HepG2 (cell line): ENCODE measurements at regions not wholly inside any gene's neighbourhood (a gene's known extent, or its start where the extent isn't known, plus 50 kb on each side); places are given as distances from the start of the nearest gene placed in this dataset.

Experiments used
- BRD4 ChIP-seq: sonication (generic); formaldehyde crosslinking; IDR thresholded peaks from 2 replicates; pipeline ENCODE4 v1.4.0; 2020; ENCODE audit warnings: missing genetic modification reagents
- ZNF235 ChIP-seq: sonication (generic); formaldehyde crosslinking; IDR thresholded peaks from 2 replicates; pipeline ENCODE4 v1.8.1; 2023; ENCODE audit warnings: mild to moderate bottlenecking, missing genetic modification reagents, borderline replicate concordance
- ZNF460 ChIP-seq: sonication (generic); formaldehyde crosslinking; IDR thresholded peaks from 2 replicates; pipeline ENCODE4 v1.5.1; 2020; ENCODE audit warnings: missing genetic modification reagents, mild to moderate bottlenecking, borderline replicate concordance
- ZNF484 ChIP-seq: sonication (generic); formaldehyde crosslinking; IDR thresholded peaks from 2 replicates; pipeline ENCODE4 v1.5.1; 2020; ENCODE audit warnings: mild to moderate bottlenecking, low read depth, missing genetic modification reagents, borderline replicate concordance
- TF ChIP-seq, protein P1 (sequence below): sonication (generic); formaldehyde crosslinking; IDR thresholded peaks from 2 replicates; pipeline ENCODE4 v1.4.0; 2020; ENCODE audit warnings: missing genetic modification reagents, borderline replicate concordance
- TF ChIP-seq, protein P2 (sequence below): sonication (generic); formaldehyde crosslinking; IDR thresholded peaks from one replicate; pipeline ENCODE4 v1.5.1; 2020; ENCODE audit warnings: mild to moderate bottlenecking, missing genetic modification reagents; ENCODE audit errors: not compliant biosample characterization
- TF ChIP-seq, protein P3 (sequence below): sonication (generic); formaldehyde crosslinking; IDR thresholded peaks from 2 replicates; pipeline ENCODE4 v1.8.1; 2023; ENCODE audit warnings: missing genetic modification reagents, mild to moderate bottlenecking, borderline replicate concordance
- TF ChIP-seq, protein P4 (sequence below): IDR thresholded peaks from 2 replicates; pipeline ENCODE4 v1.6.1; 2016; ENCODE audit warnings: missing biosample characterization, missing genetic modification reagents, low read depth
- TF ChIP-seq, protein P5 (sequence below): IDR thresholded peaks from 2 replicates; pipeline ENCODE4 v1.6.1; 2016; ENCODE audit warnings: low read depth, control low read depth
- TF ChIP-seq, protein P6 (sequence below): sonication (generic); formaldehyde crosslinking; conservative IDR thresholded peaks from 2 replicates; pipeline ENCODE4 v1.4.0; 2020; ENCODE audit warnings: missing genetic modification reagents

DNA sequence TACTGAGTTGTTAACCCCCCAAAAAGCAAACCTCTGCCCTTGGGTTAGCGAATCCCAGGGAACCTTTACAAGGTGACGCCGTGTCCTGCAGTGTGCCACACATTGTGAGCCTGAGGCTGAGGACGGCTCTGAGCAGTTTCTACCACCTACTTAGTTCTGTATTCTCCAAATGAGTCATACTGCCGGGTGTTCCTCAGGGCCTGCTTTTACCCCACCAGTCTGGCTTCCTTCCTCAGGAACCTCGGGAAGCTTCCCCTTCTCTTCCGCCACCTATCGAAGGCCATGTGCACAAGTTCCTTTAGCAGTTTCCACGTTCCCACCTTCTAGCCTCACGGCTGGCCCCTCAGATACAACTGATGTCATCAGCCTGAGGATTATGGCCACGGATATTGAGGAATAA is 384.0 kb upstream of the TPM1 start (continued):
- TF ChIP-seq, protein P1, sequence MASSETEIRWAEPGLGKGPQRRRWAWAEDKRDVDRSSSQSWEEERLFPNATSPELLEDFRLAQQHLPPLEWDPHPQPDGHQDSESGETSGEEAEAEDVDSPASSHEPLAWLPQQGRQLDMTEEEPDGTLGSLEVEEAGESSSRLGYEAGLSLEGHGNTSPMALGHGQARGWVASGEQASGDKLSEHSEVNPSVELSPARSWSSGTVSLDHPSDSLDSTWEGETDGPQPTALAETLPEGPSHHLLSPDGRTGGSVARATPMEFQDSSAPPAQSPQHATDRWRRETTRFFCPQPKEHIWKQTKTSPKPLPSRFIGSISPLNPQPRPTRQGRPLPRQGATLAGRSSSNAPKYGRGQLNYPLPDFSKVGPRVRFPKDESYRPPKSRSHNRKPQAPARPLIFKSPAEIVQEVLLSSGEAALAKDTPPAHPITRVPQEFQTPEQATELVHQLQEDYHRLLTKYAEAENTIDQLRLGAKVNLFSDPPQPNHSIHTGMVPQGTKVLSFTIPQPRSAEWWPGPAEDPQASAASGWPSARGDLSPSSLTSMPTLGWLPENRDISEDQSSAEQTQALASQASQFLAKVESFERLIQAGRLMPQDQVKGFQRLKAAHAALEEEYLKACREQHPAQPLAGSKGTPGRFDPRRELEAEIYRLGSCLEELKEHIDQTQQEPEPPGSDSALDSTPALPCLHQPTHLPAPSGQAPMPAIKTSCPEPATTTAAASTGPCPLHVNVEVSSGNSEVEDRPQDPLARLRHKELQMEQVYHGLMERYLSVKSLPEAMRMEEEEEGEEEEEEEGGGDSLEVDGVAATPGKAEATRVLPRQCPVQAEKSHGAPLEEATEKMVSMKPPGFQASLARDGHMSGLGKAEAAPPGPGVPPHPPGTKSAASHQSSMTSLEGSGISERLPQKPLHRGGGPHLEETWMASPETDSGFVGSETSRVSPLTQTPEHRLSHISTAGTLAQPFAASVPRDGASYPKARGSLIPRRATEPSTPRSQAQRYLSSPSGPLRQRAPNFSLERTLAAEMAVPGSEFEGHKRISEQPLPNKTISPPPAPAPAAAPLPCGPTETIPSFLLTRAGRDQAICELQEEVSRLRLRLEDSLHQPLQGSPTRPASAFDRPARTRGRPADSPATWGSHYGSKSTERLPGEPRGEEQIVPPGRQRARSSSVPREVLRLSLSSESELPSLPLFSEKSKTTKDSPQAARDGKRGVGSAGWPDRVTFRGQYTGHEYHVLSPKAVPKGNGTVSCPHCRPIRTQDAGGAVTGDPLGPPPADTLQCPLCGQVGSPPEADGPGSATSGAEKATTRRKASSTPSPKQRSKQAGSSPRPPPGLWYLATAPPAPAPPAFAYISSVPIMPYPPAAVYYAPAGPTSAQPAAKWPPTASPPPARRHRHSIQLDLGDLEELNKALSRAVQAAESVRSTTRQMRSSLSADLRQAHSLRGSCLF: no peak
- TF ChIP-seq, protein P2, sequence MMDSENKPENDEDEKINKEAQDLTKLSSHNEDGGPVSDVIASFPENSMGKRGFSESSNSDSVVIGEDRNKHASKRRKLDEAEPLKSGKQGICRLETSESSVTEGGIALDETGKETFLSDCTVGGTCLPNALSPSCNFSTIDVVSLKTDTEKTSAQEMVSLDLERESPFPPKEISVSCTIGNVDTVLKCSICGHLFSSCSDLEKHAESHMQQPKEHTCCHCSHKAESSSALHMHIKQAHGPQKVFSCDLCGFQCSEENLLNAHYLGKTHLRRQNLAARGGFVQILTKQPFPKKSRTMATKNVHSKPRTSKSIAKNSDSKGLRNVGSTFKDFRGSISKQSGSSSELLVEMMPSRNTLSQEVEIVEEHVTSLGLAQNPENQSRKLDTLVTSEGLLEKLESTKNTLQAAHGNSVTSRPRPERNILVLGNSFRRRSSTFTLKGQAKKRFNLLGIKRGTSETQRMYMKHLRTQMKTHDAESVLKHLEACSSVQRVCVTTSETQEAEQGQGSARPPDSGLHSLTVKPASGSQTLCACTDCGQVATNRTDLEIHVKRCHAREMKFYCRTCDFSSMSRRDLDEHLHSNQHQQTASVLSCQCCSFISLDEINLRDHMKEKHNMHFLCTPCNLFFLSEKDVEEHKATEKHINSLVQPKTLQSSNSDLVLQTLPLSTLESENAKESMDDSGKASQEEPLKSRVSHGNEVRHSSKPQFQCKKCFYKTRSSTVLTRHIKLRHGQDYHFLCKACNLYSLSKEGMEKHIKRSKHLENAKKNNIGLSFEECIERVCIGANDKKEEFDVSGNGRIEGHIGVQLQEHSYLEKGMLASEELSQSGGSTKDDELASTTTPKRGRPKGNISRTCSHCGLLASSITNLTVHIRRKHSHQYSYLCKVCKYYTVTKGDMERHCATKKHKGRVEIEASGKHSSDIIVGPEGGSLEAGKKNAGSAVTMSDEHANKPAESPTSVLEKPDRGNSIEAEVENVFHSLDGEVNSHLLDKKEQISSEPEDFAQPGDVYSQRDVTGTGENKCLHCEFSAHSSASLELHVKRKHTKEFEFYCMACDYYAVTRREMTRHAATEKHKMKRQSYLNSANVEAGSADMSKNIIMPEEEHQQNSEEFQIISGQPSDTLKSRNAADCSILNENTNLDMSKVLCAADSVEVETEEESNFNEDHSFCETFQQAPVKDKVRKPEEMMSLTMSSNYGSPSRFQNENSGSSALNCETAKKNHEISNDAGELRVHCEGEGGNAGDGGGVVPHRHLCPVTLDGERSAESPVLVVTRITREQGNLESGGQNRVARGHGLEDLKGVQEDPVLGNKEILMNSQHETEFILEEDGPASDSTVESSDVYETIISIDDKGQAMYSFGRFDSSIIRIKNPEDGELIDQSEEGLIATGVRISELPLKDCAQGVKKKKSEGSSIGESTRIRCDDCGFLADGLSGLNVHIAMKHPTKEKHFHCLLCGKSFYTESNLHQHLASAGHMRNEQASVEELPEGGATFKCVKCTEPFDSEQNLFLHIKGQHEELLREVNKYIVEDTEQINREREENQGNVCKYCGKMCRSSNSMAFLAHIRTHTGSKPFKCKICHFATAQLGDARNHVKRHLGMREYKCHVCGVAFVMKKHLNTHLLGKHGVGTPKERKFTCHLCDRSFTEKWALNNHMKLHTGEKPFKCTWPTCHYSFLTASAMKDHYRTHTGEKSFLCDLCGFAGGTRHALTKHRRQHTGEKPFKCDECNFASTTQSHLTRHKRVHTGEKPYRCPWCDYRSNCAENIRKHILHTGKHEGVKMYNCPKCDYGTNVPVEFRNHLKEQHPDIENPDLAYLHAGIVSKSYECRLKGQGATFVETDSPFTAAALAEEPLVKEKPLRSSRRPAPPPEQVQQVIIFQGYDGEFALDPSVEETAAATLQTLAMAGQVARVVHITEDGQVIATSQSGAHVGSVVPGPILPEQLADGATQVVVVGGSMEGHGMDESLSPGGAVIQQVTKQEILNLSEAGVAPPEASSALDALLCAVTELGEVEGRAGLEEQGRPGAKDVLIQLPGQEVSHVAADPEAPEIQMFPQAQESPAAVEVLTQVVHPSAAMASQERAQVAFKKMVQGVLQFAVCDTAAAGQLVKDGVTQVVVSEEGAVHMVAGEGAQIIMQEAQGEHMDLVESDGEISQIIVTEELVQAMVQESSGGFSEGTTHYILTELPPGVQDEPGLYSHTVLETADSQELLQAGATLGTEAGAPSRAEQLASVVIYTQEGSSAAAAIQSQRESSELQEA (CRISPR knock-in tag): no peak
- TF ChIP-seq, protein P3, sequence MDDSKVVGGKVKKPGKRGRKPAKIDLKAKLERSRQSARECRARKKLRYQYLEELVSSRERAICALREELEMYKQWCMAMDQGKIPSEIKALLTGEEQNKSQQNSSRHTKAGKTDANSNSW (CRISPR knock-in tag): no peak
- TF ChIP-seq ZNF484 (CRISPR knock-in tag) (no peak), ZNF235 (no peak), BRD4 (no peak), ZNF460 (CRISPR knock-in tag) (no peak)
- TF ChIP-seq, protein P4, sequence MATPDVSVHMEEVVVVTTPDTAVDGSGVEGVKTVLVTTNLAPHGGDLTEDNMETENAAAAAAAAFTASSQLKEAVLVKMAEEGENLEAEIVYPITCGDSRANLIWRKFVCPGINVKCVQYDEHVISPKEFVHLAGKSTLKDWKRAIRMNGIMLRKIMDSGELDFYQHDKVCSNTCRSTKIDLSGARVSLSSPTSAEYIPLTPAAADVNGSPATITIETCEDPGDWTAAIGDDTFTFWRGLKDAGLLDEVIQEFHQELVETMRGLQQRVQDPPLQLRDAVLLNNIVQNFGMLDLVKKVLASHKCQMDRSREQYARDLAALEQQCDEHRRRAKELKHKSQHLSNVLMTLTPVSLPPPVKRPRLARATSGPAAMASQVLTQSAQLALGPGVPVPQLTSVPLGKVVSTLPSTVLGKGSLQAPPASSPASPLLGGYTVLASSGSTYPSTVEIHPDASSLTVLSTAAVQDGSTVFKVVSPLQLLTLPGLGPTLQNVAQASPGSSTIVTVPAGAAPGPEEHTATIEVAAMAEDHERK: no peak
- TF ChIP-seq, protein P5, sequence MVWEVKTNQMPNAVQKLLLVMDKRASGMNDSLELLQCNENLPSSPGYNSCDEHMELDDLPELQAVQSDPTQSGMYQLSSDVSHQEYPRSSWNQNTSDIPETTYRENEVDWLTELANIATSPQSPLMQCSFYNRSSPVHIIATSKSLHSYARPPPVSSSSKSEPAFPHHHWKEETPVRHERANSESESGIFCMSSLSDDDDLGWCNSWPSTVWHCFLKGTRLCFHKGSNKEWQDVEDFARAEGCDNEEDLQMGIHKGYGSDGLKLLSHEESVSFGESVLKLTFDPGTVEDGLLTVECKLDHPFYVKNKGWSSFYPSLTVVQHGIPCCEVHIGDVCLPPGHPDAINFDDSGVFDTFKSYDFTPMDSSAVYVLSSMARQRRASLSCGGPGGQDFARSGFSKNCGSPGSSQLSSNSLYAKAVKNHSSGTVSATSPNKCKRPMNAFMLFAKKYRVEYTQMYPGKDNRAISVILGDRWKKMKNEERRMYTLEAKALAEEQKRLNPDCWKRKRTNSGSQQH (CRISPR knock-in tag): no peak
- TF ChIP-seq, protein P6, sequence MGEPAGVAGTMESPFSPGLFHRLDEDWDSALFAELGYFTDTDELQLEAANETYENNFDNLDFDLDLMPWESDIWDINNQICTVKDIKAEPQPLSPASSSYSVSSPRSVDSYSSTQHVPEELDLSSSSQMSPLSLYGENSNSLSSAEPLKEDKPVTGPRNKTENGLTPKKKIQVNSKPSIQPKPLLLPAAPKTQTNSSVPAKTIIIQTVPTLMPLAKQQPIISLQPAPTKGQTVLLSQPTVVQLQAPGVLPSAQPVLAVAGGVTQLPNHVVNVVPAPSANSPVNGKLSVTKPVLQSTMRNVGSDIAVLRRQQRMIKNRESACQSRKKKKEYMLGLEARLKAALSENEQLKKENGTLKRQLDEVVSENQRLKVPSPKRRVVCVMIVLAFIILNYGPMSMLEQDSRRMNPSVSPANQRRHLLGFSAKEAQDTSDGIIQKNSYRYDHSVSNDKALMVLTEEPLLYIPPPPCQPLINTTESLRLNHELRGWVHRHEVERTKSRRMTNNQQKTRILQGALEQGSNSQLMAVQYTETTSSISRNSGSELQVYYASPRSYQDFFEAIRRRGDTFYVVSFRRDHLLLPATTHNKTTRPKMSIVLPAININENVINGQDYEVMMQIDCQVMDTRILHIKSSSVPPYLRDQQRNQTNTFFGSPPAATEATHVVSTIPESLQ (CRISPR knock-in tag): no peak
